GM12873 (cell line): ENCODE measurements at regions not wholly inside any gene's neighbourhood (a gene's known extent, or its start where the extent isn't known, plus 50 kb on each side); places are given as distances from the start of the nearest gene placed in this dataset.

ENCODE experiments used
- TF ChIP-seq, protein P1 (sequence below): IDR thresholded peaks from 2 replicates; pipeline ENCODE4 v1.5.1; 2012; ENCODE audit warnings: low read depth, mild to moderate bottlenecking, moderate library complexity, low read length, control low read depth; ENCODE audit not compliant: insufficient read depth; ENCODE audit errors: missing control alignments

- TF ChIP-seq, protein P1, sequence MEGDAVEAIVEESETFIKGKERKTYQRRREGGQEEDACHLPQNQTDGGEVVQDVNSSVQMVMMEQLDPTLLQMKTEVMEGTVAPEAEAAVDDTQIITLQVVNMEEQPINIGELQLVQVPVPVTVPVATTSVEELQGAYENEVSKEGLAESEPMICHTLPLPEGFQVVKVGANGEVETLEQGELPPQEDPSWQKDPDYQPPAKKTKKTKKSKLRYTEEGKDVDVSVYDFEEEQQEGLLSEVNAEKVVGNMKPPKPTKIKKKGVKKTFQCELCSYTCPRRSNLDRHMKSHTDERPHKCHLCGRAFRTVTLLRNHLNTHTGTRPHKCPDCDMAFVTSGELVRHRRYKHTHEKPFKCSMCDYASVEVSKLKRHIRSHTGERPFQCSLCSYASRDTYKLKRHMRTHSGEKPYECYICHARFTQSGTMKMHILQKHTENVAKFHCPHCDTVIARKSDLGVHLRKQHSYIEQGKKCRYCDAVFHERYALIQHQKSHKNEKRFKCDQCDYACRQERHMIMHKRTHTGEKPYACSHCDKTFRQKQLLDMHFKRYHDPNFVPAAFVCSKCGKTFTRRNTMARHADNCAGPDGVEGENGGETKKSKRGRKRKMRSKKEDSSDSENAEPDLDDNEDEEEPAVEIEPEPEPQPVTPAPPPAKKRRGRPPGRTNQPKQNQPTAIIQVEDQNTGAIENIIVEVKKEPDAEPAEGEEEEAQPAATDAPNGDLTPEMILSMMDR = no peak
Measured at GRCh38 chr2:228819701-228820100, 451.4 kb downstream of the PID1 start.

DNA sequence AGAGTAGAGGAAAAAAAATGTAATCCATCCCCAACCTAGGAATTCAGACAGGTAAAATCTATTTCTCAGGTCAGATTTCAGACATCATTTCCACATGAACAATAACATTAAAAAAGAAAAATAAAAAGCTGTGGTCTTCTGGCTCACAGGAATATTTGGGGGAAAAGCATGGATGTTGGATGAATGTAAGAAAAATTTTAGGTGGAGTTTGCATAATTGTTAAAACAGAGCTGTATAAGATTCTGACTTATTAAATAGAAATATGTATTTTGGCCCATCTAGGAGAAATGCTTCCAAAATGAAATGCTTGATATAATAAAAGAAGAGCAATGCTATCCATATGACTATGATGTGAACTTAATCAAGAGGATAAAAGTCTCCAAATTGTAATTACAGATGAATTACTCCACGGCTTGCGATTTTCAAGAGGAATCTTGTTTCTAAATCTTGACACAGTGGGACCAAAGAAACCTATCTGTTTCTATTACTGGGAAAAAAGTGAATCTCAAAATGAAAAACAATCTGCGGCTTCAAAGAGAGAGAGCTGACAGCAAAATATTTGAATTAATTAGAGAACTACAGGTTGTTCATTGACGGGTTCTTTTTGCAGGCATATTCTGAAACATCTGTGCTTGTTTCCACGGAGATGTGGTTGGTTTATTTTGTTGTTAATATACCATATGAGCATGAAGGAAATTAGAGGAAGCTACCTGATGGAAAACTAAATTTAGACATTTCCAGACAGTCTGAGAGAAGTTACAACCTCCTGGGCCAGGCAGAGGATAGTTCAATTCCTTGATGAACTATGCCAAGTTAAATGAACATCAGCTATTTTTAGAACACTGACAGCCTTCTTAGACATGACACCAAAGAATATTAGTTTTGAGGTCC, 468.7 kb downstream of the PID1 start:
- TF ChIP-seq, protein P1 = no peak

- TF ChIP-seq, protein P1 = no peak
Measured at GRCh38 chr2:228801451-228801850, 469.6 kb downstream of the PID1 start.

- TF ChIP-seq, protein P1 = no peak
Measured at GRCh38 chr2:228799208-228799588, 471.9 kb downstream of the PID1 start.

- TF ChIP-seq, protein P1 = no peak
Measured at GRCh38 chr2:228798458-228799207, 472.5 kb downstream of the PID1 start.

DNA sequence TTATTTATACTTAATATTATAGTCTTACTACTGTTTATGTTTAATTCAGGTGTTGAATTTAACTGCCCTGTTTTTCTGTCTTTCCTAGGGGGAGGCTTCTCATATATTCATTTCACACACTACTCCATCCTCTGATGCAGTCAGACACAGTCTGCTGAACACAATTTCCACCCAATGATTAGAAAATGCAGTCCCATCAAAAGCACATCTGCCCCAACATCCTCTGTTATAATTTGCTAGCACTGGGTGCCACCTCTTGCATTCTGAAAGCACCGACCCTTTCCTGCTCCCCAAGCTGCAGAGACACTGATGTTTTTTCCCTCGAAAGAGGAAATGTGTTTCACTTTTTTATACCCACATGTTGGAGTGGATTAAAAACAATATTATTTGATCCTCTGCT, 474.7 kb downstream of the PID1 start:
- TF ChIP-seq, protein P1 = no peak

- TF ChIP-seq, protein P1 = no peak
Measured at GRCh38 chr2:228793116-228793515, 478.0 kb downstream of the PID1 start.
